Right kidney (tissue), 1 donor: ENCODE measurements at regions not wholly inside any gene's neighbourhood (a gene's known extent, or its start where the extent isn't known, plus 50 kb on each side); places are given as distances from the start of the nearest gene placed in this dataset.
"Not testable (repeated sequence)": the region's sequence is repeated elsewhere in the genome, so short reads cannot be mapped to it uniquely, and the experiment has no call there.

Experiments used
- DNase-seq: peaks from one replicate; pipeline ENCODE4 v3.0.0-alpha.2; 2016

- no peak for DNase-seq
Observed at GRCh38 chr6:890995-891394, 198.1 kb upstream of the EXOC2 start.

- DNase-seq = no peak
Observed at GRCh38 chr6:890201-890600, 197.3 kb upstream of the EXOC2 start.

- no peak for DNase-seq
Observed at GRCh38 chr6:887583-888235, 194.8 kb upstream of the EXOC2 start.

- DNase-seq = not testable (repeated sequence)
Observed at GRCh38 chr6:886116-886515, 193.2 kb upstream of the EXOC2 start.

GRCh38 chr6:885051-885590 is 192.2 kb upstream of the EXOC2 start:
- no peak for DNase-seq

- no peak for DNase-seq
Observed at GRCh38 chr6:884570-884969, 191.6 kb upstream of the EXOC2 start.

GRCh38 chr6:882084-882598 is 189.2 kb upstream of the EXOC2 start:
- no peak for DNase-seq

GRCh38 chr6:878179-878578 is 185.2 kb upstream of the EXOC2 start:
- no peak for DNase-seq

GRCh38 chr6:875012-875411 is 182.1 kb upstream of the EXOC2 start:
- DNase-seq = no peak

- no peak for DNase-seq
Observed at GRCh38 chr6:872570-873125, 179.7 kb upstream of the EXOC2 start.

GRCh38 chr6:871503-871902 is 178.6 kb upstream of the EXOC2 start:
- no peak for DNase-seq

GRCh38 chr6:870096-870495 is 177.2 kb upstream of the EXOC2 start:
- no peak for DNase-seq

- no peak for DNase-seq
Observed at GRCh38 chr6:868201-868600, 175.3 kb upstream of the EXOC2 start.

- no peak for DNase-seq
Observed at GRCh38 chr6:867378-867777, 174.4 kb upstream of the EXOC2 start.

GRCh38 chr6:866316-866715 is 173.4 kb upstream of the EXOC2 start:
- DNase-seq = no peak

GRCh38 chr6:865846-866245 is 172.9 kb upstream of the EXOC2 start:
- DNase-seq = no peak

GRCh38 chr6:863831-864230 is 170.9 kb upstream of the EXOC2 start:
- DNase-seq = no peak

GRCh38 chr6:863127-863526 is 170.2 kb upstream of the EXOC2 start:
- not testable (repeated sequence) for DNase-seq

- no peak for DNase-seq
Observed at GRCh38 chr6:859936-860335, 167.0 kb upstream of the EXOC2 start.

- peak; percentile 27 for DNase-seq
Observed at GRCh38 chr6:854406-855118, 161.6 kb upstream of the EXOC2 start.

- DNase-seq = not testable (repeated sequence)
Observed at GRCh38 chr6:852216-852615, 159.3 kb upstream of the EXOC2 start.

- no peak for DNase-seq
Observed at GRCh38 chr6:849075-849506, 156.2 kb upstream of the EXOC2 start.

GRCh38 chr6:845566-845965 is 152.6 kb upstream of the EXOC2 start:
- no peak for DNase-seq
